H1 (cell line): ENCODE measurements at regions not wholly inside any gene's neighbourhood (a gene's known extent, or its start where the extent isn't known, plus 50 kb on each side); places are given as distances from the start of the nearest gene placed in this dataset.

ENCODE experiments used
- CBX8 ChIP-seq: fragments of 300-800, 300-1000 bp; sonication (generic); IDR thresholded peaks from 2 replicates; pipeline ENCODE4 v1.7.1; 2016; ENCODE audit warnings: low read depth, low read length, borderline replicate concordance
- EP300 ChIP-seq, 2 experiments: IDR thresholded peaks; 1 replicate in 1 of 2; 2 replicates in 1 of 2; pipeline ENCODE4 v1.6.1; 2011 to 2012; ENCODE audit warnings: low read depth in 2 of 2, low read length in 2 of 2, mild to moderate bottlenecking in 2 of 2, borderline replicate concordance in 1 of 2, inconsistent platforms in 1 of 2, moderate library complexity in 1 of 2
- GABPA ChIP-seq: IDR thresholded peaks from 2 replicates; pipeline ENCODE4 v1.6.1; 2011; ENCODE audit warnings: mild to moderate bottlenecking, low read length, moderate library complexity, borderline replicate concordance; ENCODE audit not compliant: insufficient read depth
- ZNF274 ChIP-seq: IDR thresholded peaks from 2 replicates; pipeline ENCODE4 v1.7.0; 2012; ENCODE audit warnings: low read length, borderline replicate concordance; ENCODE audit errors: extremely low read depth
- TF ChIP-seq, protein P1 (sequence below): fragments of 300-600 bp; sonication (generic); IDR thresholded peaks from 2 replicates; pipeline ENCODE4 v1.7.1; 2012; ENCODE audit warnings: low read length, moderate library complexity, mild to moderate bottlenecking, inconsistent platforms; ENCODE audit not compliant: insufficient replicate concordance
- TF ChIP-seq, protein P2 (sequence below), 3 experiments: IDR thresholded peaks; 1 replicate in 2 of 3; 2 replicates in 1 of 3; pipeline versions ENCODE4 v1.5.1 to v1.6.1; 2011; ENCODE audit warnings: low read length in 3 of 3, mild to moderate bottlenecking in 3 of 3, inconsistent platforms in 2 of 3, low read depth in 1 of 3, moderate library complexity in 1 of 3; ENCODE audit not compliant: insufficient read depth in 1 of 3; ENCODE audit errors: control extremely low read depth in 1 of 3

DNA sequence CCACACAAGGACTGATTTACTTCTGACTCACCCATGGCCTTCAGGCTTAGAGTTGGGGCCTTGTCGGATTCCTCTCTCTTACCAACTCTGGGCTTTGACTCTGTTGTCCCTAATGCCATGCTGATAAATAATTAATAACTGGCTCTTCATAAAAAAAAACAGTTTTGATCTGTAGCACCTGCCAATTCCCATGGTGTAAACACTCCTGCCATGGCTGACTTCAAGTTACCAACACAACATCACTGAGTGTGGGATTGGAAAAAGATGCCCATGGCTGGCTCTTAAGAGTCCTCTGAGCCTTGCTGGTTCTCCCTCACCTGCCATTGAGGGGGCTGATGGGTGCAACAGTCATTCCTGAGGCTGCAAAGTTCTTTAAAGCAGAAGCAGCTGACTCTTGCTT, 104.8 kb downstream of the KIF26A start (continued):
- TF ChIP-seq, protein P1, sequence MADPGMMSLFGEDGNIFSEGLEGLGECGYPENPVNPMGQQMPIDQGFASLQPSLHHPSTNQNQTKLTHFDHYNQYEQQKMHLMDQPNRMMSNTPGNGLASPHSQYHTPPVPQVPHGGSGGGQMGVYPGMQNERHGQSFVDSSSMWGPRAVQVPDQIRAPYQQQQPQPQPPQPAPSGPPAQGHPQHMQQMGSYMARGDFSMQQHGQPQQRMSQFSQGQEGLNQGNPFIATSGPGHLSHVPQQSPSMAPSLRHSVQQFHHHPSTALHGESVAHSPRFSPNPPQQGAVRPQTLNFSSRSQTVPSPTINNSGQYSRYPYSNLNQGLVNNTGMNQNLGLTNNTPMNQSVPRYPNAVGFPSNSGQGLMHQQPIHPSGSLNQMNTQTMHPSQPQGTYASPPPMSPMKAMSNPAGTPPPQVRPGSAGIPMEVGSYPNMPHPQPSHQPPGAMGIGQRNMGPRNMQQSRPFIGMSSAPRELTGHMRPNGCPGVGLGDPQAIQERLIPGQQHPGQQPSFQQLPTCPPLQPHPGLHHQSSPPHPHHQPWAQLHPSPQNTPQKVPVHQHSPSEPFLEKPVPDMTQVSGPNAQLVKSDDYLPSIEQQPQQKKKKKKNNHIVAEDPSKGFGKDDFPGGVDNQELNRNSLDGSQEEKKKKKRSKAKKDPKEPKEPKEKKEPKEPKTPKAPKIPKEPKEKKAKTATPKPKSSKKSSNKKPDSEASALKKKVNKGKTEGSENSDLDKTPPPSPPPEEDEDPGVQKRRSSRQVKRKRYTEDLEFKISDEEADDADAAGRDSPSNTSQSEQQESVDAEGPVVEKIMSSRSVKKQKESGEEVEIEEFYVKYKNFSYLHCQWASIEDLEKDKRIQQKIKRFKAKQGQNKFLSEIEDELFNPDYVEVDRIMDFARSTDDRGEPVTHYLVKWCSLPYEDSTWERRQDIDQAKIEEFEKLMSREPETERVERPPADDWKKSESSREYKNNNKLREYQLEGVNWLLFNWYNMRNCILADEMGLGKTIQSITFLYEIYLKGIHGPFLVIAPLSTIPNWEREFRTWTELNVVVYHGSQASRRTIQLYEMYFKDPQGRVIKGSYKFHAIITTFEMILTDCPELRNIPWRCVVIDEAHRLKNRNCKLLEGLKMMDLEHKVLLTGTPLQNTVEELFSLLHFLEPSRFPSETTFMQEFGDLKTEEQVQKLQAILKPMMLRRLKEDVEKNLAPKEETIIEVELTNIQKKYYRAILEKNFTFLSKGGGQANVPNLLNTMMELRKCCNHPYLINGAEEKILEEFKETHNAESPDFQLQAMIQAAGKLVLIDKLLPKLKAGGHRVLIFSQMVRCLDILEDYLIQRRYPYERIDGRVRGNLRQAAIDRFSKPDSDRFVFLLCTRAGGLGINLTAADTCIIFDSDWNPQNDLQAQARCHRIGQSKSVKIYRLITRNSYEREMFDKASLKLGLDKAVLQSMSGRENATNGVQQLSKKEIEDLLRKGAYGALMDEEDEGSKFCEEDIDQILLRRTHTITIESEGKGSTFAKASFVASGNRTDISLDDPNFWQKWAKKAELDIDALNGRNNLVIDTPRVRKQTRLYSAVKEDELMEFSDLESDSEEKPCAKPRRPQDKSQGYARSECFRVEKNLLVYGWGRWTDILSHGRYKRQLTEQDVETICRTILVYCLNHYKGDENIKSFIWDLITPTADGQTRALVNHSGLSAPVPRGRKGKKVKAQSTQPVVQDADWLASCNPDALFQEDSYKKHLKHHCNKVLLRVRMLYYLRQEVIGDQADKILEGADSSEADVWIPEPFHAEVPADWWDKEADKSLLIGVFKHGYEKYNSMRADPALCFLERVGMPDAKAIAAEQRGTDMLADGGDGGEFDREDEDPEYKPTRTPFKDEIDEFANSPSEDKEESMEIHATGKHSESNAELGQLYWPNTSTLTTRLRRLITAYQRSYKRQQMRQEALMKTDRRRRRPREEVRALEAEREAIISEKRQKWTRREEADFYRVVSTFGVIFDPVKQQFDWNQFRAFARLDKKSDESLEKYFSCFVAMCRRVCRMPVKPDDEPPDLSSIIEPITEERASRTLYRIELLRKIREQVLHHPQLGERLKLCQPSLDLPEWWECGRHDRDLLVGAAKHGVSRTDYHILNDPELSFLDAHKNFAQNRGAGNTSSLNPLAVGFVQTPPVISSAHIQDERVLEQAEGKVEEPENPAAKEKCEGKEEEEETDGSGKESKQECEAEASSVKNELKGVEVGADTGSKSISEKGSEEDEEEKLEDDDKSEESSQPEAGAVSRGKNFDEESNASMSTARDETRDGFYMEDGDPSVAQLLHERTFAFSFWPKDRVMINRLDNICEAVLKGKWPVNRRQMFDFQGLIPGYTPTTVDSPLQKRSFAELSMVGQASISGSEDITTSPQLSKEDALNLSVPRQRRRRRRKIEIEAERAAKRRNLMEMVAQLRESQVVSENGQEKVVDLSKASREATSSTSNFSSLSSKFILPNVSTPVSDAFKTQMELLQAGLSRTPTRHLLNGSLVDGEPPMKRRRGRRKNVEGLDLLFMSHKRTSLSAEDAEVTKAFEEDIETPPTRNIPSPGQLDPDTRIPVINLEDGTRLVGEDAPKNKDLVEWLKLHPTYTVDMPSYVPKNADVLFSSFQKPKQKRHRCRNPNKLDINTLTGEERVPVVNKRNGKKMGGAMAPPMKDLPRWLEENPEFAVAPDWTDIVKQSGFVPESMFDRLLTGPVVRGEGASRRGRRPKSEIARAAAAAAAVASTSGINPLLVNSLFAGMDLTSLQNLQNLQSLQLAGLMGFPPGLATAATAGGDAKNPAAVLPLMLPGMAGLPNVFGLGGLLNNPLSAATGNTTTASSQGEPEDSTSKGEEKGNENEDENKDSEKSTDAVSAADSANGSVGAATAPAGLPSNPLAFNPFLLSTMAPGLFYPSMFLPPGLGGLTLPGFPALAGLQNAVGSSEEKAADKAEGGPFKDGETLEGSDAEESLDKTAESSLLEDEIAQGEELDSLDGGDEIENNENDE: no peak
- no peak for TF ChIP-seq ZNF274
- TF ChIP-seq, protein P2, sequence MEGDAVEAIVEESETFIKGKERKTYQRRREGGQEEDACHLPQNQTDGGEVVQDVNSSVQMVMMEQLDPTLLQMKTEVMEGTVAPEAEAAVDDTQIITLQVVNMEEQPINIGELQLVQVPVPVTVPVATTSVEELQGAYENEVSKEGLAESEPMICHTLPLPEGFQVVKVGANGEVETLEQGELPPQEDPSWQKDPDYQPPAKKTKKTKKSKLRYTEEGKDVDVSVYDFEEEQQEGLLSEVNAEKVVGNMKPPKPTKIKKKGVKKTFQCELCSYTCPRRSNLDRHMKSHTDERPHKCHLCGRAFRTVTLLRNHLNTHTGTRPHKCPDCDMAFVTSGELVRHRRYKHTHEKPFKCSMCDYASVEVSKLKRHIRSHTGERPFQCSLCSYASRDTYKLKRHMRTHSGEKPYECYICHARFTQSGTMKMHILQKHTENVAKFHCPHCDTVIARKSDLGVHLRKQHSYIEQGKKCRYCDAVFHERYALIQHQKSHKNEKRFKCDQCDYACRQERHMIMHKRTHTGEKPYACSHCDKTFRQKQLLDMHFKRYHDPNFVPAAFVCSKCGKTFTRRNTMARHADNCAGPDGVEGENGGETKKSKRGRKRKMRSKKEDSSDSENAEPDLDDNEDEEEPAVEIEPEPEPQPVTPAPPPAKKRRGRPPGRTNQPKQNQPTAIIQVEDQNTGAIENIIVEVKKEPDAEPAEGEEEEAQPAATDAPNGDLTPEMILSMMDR (IDR thresholded peaks at IDR 0.05; ENCODE audit: control extremely low read depth in 1 of 3, insufficient read depth in 1 of 3, low read depth in 1 of 3, low read length in 3 of 3): no peak
- no peak for TF ChIP-seq CBX8
- TF ChIP-seq EP300 (IDR thresholded peaks at IDR 0.05; ENCODE audit: borderline replicate concordance in 1 of 2, low read depth in 2 of 2, low read length in 2 of 2): no peak
- TF ChIP-seq GABPA: no peak
